ENCODE measurements at regions not wholly inside any gene's neighbourhood (a gene's known extent, or its start where the extent isn't known, plus 50 kb on each side); places are given as distances from the start of the nearest gene placed in this dataset.

GRCh38 chr16:5922686-5923085, 825.1 kb upstream of the EEF2KMT start:
- TF ChIP-seq CTCF (IDR thresholded peaks at IDR 0.05 in 8 of 11, conservative IDR thresholded peaks at IDR 0.05 in 3 of 11) (no peak), POLR2A (IDR thresholded peaks at IDR 0.05) (no peak), POLR2AphosphoS5 (IDR thresholded peaks at IDR 0.05) (no peak)
